SU-DHL-6 (cell line): ENCODE measurements at regions not wholly inside any gene's neighbourhood (a gene's known extent, or its start where the extent isn't known, plus 50 kb on each side); places are given as distances from the start of the nearest gene placed in this dataset.

Source experiments
- CTCF ChIP-seq: fragments of 200-600 bp; sonication (generic); IDR thresholded peaks from one replicate; pipeline ENCODE4 v1.5.1; 2017; ENCODE audit warnings: antibody characterized with exemption, mild to moderate bottlenecking, low read length, moderate library complexity; ENCODE audit not compliant: insufficient read depth, poor library complexity, severe bottlenecking
- EZH2phosphoT487 ChIP-seq: fragments of 200-600 bp; sonication (generic), shearing (Covaris generic); conservative IDR thresholded peaks from 2 replicates; pipeline ENCODE4 v1.6.1; 2018; ENCODE audit warnings: mild to moderate bottlenecking, antibody characterized with exemption, low read length, moderate library complexity, mixed read lengths

- no peak for TF ChIP-seq CTCF
- no peak for TF ChIP-seq EZH2phosphoT487
Measured at GRCh38 chr13:34696741-34697140, 245.3 kb upstream of the NBEA start.
